Mesenchymal stem cell (in vitro differentiated cells and primary cell): ENCODE measurements at regions not wholly inside any gene's neighbourhood (a gene's known extent, or its start where the extent isn't known, plus 50 kb on each side); places are given as distances from the start of the nearest gene placed in this dataset.

ENCODE experiments used
- DNase-seq: peaks from one replicate; pipeline ENCODE4 v3.0.0-alpha.2; 2013
- H2AFZ ChIP-seq: one replicate; pipeline ENCODE4 v1.6.1; 2013; ENCODE audit warnings: low read depth, mild to moderate bottlenecking, control low read depth, inconsistent platforms, low read length, moderate library complexity
- H2AK5ac ChIP-seq: 2 replicates; pipeline ENCODE4 v1.6.1; 2013; ENCODE audit warnings: low read length, moderate library complexity, mild to moderate bottlenecking, inconsistent platforms; ENCODE audit not compliant: severe bottlenecking
- H2BK120ac ChIP-seq: one replicate; pipeline ENCODE4 v1.6.1; 2013; ENCODE audit warnings: low read depth, mild to moderate bottlenecking, inconsistent platforms, low read length, moderate library complexity
- H2BK12ac ChIP-seq, 2 experiments: one replicate each; pipeline ENCODE4 v1.6.1; 2013; ENCODE audit warnings: inconsistent platforms in 2 of 2, low read length in 2 of 2, mild to moderate bottlenecking in 2 of 2, moderate library complexity in 2 of 2, control low read depth in 1 of 2
- H2BK15ac ChIP-seq: one replicate; pipeline ENCODE4 v1.6.1; 2013; ENCODE audit warnings: mild to moderate bottlenecking, low read depth, inconsistent platforms; ENCODE audit not compliant: poor library complexity, severe bottlenecking
- H2BK5ac ChIP-seq: 2 replicates; pipeline ENCODE4 v1.6.1; 2013; ENCODE audit warnings: low read depth, mild to moderate bottlenecking, low read length, control low read depth, inconsistent platforms; ENCODE audit not compliant: poor library complexity, severe bottlenecking
- H3K14ac ChIP-seq, 2 experiments: one replicate each; pipeline ENCODE4 v1.6.1; 2013; ENCODE audit warnings: inconsistent platforms in 2 of 2, low read length in 2 of 2, control low read depth in 1 of 2, mild to moderate bottlenecking in 1 of 2, moderate library complexity in 1 of 2
- H3K18ac ChIP-seq, 2 experiments: one replicate each; pipeline ENCODE4 v1.6.1; 2013; ENCODE audit warnings: inconsistent platforms in 2 of 2, low read length in 2 of 2, control low read depth in 1 of 2, low read depth in 1 of 2, mild to moderate bottlenecking in 1 of 2
- H3K23ac ChIP-seq, 2 experiments: one replicate each; pipeline ENCODE4 v1.6.1; 2013; ENCODE audit warnings: inconsistent platforms in 2 of 2, low read length in 2 of 2, mild to moderate bottlenecking in 2 of 2, moderate library complexity in 2 of 2, control low read depth in 1 of 2
- H3K27ac ChIP-seq: 2 replicates; pipeline ENCODE4 v1.5.1; 2013; ENCODE audit warnings: mild to moderate bottlenecking, moderate library complexity, low read length, control low read depth, inconsistent platforms; ENCODE audit not compliant: poor library complexity, severe bottlenecking
- H3K27me3 ChIP-seq, 2 experiments: 2 replicates each; pipeline versions ENCODE4 v1.6.1 to v1.7.0; 2013; ENCODE audit warnings: low read length in 2 of 2, mild to moderate bottlenecking in 2 of 2, moderate library complexity in 2 of 2, control low read depth in 1 of 2, inconsistent platforms in 1 of 2; ENCODE audit not compliant: control insufficient read depth in 1 of 2, insufficient read depth in 1 of 2
- H3K36me3 ChIP-seq, 2 experiments: 2 replicates each; pipeline versions ENCODE4 v1.6.1 to v1.7.0; 2013; ENCODE audit warnings: low read length in 2 of 2, control low read depth in 1 of 2, inconsistent platforms in 1 of 2, low read depth in 1 of 2, mild to moderate bottlenecking in 1 of 2; ENCODE audit not compliant: insufficient read depth in 2 of 2, control insufficient read depth in 1 of 2
- H3K4ac ChIP-seq, 2 experiments: one replicate each; pipeline ENCODE4 v1.6.1; 2013; ENCODE audit warnings: inconsistent platforms in 2 of 2, low read length in 2 of 2, mild to moderate bottlenecking in 2 of 2, moderate library complexity in 2 of 2, control low read depth in 1 of 2, low read depth in 1 of 2
- H3K4me1 ChIP-seq: 2 replicates; pipeline ENCODE4 v1.6.1; 2013; ENCODE audit warnings: low read depth, low read length, control low read depth; ENCODE audit not compliant: control insufficient read depth, insufficient read depth
- H3K4me2 ChIP-seq: 2 replicates; pipeline ENCODE4 v1.6.1; 2013; ENCODE audit warnings: low read length, mild to moderate bottlenecking, inconsistent platforms; ENCODE audit not compliant: poor library complexity, severe bottlenecking
- H3K4me3 ChIP-seq, 2 experiments: 2 replicates each; pipeline versions ENCODE4 v1.5.1 to v1.7.0; 2013; ENCODE audit warnings: low read length in 2 of 2, mild to moderate bottlenecking in 2 of 2, control low read depth in 1 of 2, low read depth in 1 of 2; ENCODE audit not compliant: insufficient read depth in 1 of 2
- H3K79me1 ChIP-seq: replicated peaks from 2 replicates; pipeline ENCODE4 v1.6.1; 2013; ENCODE audit warnings: mild to moderate bottlenecking, control low read depth, low read length, inconsistent platforms; ENCODE audit not compliant: poor library complexity, severe bottlenecking
- H3K9ac ChIP-seq: 2 replicates; pipeline ENCODE4 v1.7.0; 2013; ENCODE audit warnings: mild to moderate bottlenecking, low read length, moderate library complexity
- H3K9me3 ChIP-seq: 2 replicates; pipeline ENCODE4 v1.7.0; 2013; ENCODE audit warnings: mild to moderate bottlenecking, low read length; ENCODE audit not compliant: control insufficient read depth
- H4K8ac ChIP-seq: one replicate; pipeline ENCODE4 v1.6.1; 2013; ENCODE audit warnings: inconsistent platforms, mild to moderate bottlenecking, low read length, moderate library complexity
- H4K91ac ChIP-seq: one replicate; pipeline ENCODE4 v1.6.1; 2013; ENCODE audit warnings: mild to moderate bottlenecking, low read length, inconsistent platforms
- WGBS: methylation state at CpG from one replicate; pipeline ENCODE4 v1.1.7; 2013; ENCODE audit warnings: mixed read lengths; 5-methylcytosine and 5-hydroxymethylcytosine counted together

- H3K4ac ChIP-seq, result no peak overlapping the region
- no peaks in the 10 kb centered on the region for H3K4me1 ChIP-seq
- H4K8ac ChIP-seq, result no peak overlapping the region
- H3K36me3 ChIP-seq, result no peaks in the 10 kb centered on the region
- no peak for DNase-seq
- H3K14ac ChIP-seq, result no peak overlapping the region
- no peak overlapping the region for H3K27ac ChIP-seq
- no peak overlapping the region for H3K4me2 ChIP-seq
- no peak overlapping the region for H2BK12ac ChIP-seq
- no peaks in the 10 kb centered on the region for H3K79me1 ChIP-seq
- no peak overlapping the region for H4K91ac ChIP-seq
- H3K18ac ChIP-seq, result no peak overlapping the region
- H3K4me3 ChIP-seq, result no peak overlapping the region
- WGBS, result 77% methylated on average over 1 of the region's 1 CpG
- no peak overlapping the region for H2AK5ac ChIP-seq
- H3K27me3 ChIP-seq, result no peaks in the 10 kb centered on the region
- no peak overlapping the region for H3K23ac ChIP-seq
- no peak overlapping the region for H2BK15ac ChIP-seq
- no peak overlapping the region for H2BK5ac ChIP-seq
- peaks cover 4% of the 10 kb centered on the region for H3K9me3 ChIP-seq
- H2AFZ ChIP-seq, result no peak overlapping the region
- no peak overlapping the region for H2BK120ac ChIP-seq
- no peak overlapping the region for H3K9ac ChIP-seq
Observed at GRCh38 chr16:17947165-17947564, 389.4 kb downstream of the NPIPA8 start.

GRCh38 chr16:17945080-17945601 is 391.4 kb downstream of the NPIPA8 start:
- H4K8ac ChIP-seq, result no peak overlapping the region
- no peak overlapping the region for H2BK12ac ChIP-seq
- H2AFZ ChIP-seq, result no peak overlapping the region
- H4K91ac ChIP-seq, result no peak overlapping the region
- no peak overlapping the region for H2BK120ac ChIP-seq
- H3K18ac ChIP-seq, result no peak overlapping the region
- H3K23ac ChIP-seq, result no peak overlapping the region
- H3K27ac ChIP-seq, result no peak overlapping the region
- H3K27me3 ChIP-seq, result no peaks in the 10 kb centered on the region
- H2BK15ac ChIP-seq, result no peak overlapping the region
- no peak overlapping the region for H2BK5ac ChIP-seq
- H3K4me3 ChIP-seq, result no peak overlapping the region
- H3K9me3 ChIP-seq, result peaks cover 4% of the 10 kb centered on the region
- 88% methylated on average over 1 of the region's 5 CpGs for WGBS
- H3K14ac ChIP-seq, result no peak overlapping the region
- H3K36me3 ChIP-seq, result no peaks in the 10 kb centered on the region
- H2AK5ac ChIP-seq, result no peak overlapping the region
- no peak overlapping the region for H3K4ac ChIP-seq
- no peaks in the 10 kb centered on the region for H3K4me1 ChIP-seq
- DNase-seq, result no peak
- no peaks in the 10 kb centered on the region for H3K79me1 ChIP-seq
- H3K4me2 ChIP-seq, result no peak overlapping the region
- no peak overlapping the region for H3K9ac ChIP-seq

- Histone ChIP-seq H3K9me3 (peaks cover 4% of the 10 kb centered on the region), H2BK15ac (no peak overlapping the region), H3K27ac (no peak overlapping the region), H3K14ac (no peak overlapping the region), H2BK5ac (no peak overlapping the region), H3K36me3 (no peaks in the 10 kb centered on the region), H2BK12ac (no peak overlapping the region), H3K4me1 (no peaks in the 10 kb centered on the region), H3K27me3 (no peaks in the 10 kb centered on the region), H4K8ac (no peak overlapping the region), H3K4me2 (no peak overlapping the region), H4K91ac (no peak overlapping the region), H3K9ac (no peak overlapping the region), H2AFZ (no peak overlapping the region), H3K18ac (no peak overlapping the region), H3K4me3 (no peak overlapping the region), H3K4ac (no peak overlapping the region), H3K23ac (no peak overlapping the region), H2AK5ac (no peak overlapping the region), H3K79me1 (no peaks in the 10 kb centered on the region), H2BK120ac (no peak overlapping the region)
- no peak for DNase-seq
- 100% methylated on average over 1 of the region's 2 CpGs for WGBS
Observed at GRCh38 chr16:17944345-17944744, 392.2 kb downstream of the NPIPA8 start.

GRCh38 chr16:17942067-17942466 is 394.5 kb downstream of the NPIPA8 start:
- no peak for DNase-seq
- H3K14ac ChIP-seq, result no peak overlapping the region
- H3K9ac ChIP-seq, result no peak overlapping the region
- H3K36me3 ChIP-seq, result no peaks in the 10 kb centered on the region
- H2BK15ac ChIP-seq, result no peak overlapping the region
- H3K4me2 ChIP-seq, result no peak overlapping the region
- H3K9me3 ChIP-seq, result peaks cover 4% of the 10 kb centered on the region
- no peak overlapping the region for H2AFZ ChIP-seq
- no peak overlapping the region for H4K8ac ChIP-seq
- no peak overlapping the region for H3K27ac ChIP-seq
- no peaks in the 10 kb centered on the region for H3K27me3 ChIP-seq
- H3K23ac ChIP-seq, result no peak overlapping the region
- H2AK5ac ChIP-seq, result no peak overlapping the region
- H3K79me1 ChIP-seq, result no peaks in the 10 kb centered on the region
- H4K91ac ChIP-seq, result no peak overlapping the region
- no peak overlapping the region for H3K18ac ChIP-seq
- H2BK12ac ChIP-seq, result no peak overlapping the region
- H2BK120ac ChIP-seq, result no peak overlapping the region
- H2BK5ac ChIP-seq, result no peak overlapping the region
- 87% methylated on average over 12 of the region's 12 CpGs for WGBS
- no peaks in the 10 kb centered on the region for H3K4me1 ChIP-seq
- no peak overlapping the region for H3K4ac ChIP-seq
- no peak overlapping the region for H3K4me3 ChIP-seq
